ENCODE measurements at regions not wholly inside any gene's neighbourhood (a gene's known extent, or its start where the extent isn't known, plus 50 kb on each side); places are given as distances from the start of the nearest gene placed in this dataset.

- H3K36me3 ChIP-seq (ENCODE audit: control insufficient read depth, insufficient read depth, low read length): no peaks in the 10 kb centered on the region
- no peaks in the 10 kb centered on the region; the same call in 1 of the 2 replicates for H3K4me1 ChIP-seq
- Mint-ChIP-seq H3K4me1 (ENCODE audit: low read depth, unreplicated experiment) (no peaks in the 10 kb centered on the region), H3K36me3 (ENCODE audit: insufficient read depth, unreplicated experiment) (no peaks in the 10 kb centered on the region), H3K9me3 (ENCODE audit: unreplicated experiment) (peaks cover 9% of the 10 kb centered on the region), H3K27ac (ENCODE audit: unreplicated experiment) (no peak overlapping the region), H3K4me3 (ENCODE audit: unreplicated experiment) (no peak overlapping the region), H3K27me3 (ENCODE audit: insufficient read depth, unreplicated experiment) (no peaks in the 10 kb centered on the region)
- CTCF ChIA-PET: no interaction called here
- H3K9me3 ChIP-seq: no peaks in the 10 kb centered on the region
- H3K27me3 ChIP-seq (replicated peaks; ENCODE audit: control insufficient read depth, insufficient read depth, low read length): no peaks in the 10 kb centered on the region
- POLR2A ChIA-PET: no interaction called here
- no peak overlapping the region for H3K4me3 ChIP-seq (ENCODE audit: low read depth, low read length)
- no TSS peak for BruUV-seq (replicated peaks)
- intact Hi-C loops (cut with micrococcal nuclease; ENCODE audit: unreplicated experiment): no loop called here
- no peak for DNase-seq
- TF ChIP-seq CTCF (IDR thresholded peaks at IDR 0.05; ENCODE audit: insufficient read depth in 1 of 2, low read depth in 1 of 2, low read length in 1 of 2, severe bottlenecking in 1 of 2, unreplicated experiment in 1 of 2): no peak
Observed at GRCh38 chr2:160742667-160743066, 249.1 kb upstream of the RBMS1 start.

- Histone ChIP-seq H3K9me3 (no peaks in the 10 kb centered on the region; the same call in 1 of the 2 replicates), H3K36me3 (ENCODE audit: control insufficient read depth, insufficient read depth, low read length) (no peaks in the 10 kb centered on the region), H3K27me3 (replicated peaks; ENCODE audit: control insufficient read depth, insufficient read depth, low read length) (no peaks in the 10 kb centered on the region), H3K4me1 (peaks cover 18% of the 10 kb centered on the region; the same call in 1 of the 2 replicates), H3K4me3 (ENCODE audit: low read depth, low read length) (no peak overlapping the region)
- peaks cover 12% of the 10 kb centered on the region for H3K4me1 Mint-ChIP-seq (ENCODE audit: low read depth, unreplicated experiment)
- BruUV-seq (replicated peaks): no TSS peak
- peaks cover 9% of the 10 kb centered on the region for H3K9me3 Mint-ChIP-seq (ENCODE audit: unreplicated experiment)
- no peak for DNase-seq
- H3K27ac Mint-ChIP-seq (ENCODE audit: unreplicated experiment): no peak overlapping the region
- intact Hi-C loops (cut with micrococcal nuclease; ENCODE audit: unreplicated experiment): no loop called here
- H3K36me3 Mint-ChIP-seq (ENCODE audit: insufficient read depth, unreplicated experiment): no peaks in the 10 kb centered on the region
- H3K27me3 Mint-ChIP-seq (ENCODE audit: insufficient read depth, unreplicated experiment): no peaks in the 10 kb centered on the region
- no peak overlapping the region for H3K4me3 Mint-ChIP-seq (ENCODE audit: unreplicated experiment)
- CTCF ChIA-PET: no interaction called here
- no peak for TF ChIP-seq CTCF (IDR thresholded peaks at IDR 0.05; ENCODE audit: insufficient read depth in 1 of 2, low read depth in 1 of 2, low read length in 1 of 2, severe bottlenecking in 1 of 2, unreplicated experiment in 1 of 2)
- POLR2A ChIA-PET: no interaction called here
Observed at GRCh38 chr2:160747501-160748170, 254.0 kb upstream of the RBMS1 start.

- no peak overlapping the region for H3K27ac Mint-ChIP-seq (ENCODE audit: unreplicated experiment)
- H3K4me1 ChIP-seq: peaks cover 30% of the 10 kb centered on the region
Observed at GRCh38 chr2:160751021-160751420, 257.4 kb upstream of the RBMS1 start.

More at GRCh38 chr2:160751021-160751420, 257.4 kb upstream of the RBMS1 start:
- Mint-ChIP-seq H3K36me3 (ENCODE audit: insufficient read depth, unreplicated experiment) (no peaks in the 10 kb centered on the region), H3K4me1 (ENCODE audit: low read depth, unreplicated experiment) (peaks cover 21% of the 10 kb centered on the region), H3K9me3 (ENCODE audit: unreplicated experiment) (peaks cover 26% of the 10 kb centered on the region), H3K4me3 (ENCODE audit: unreplicated experiment) (no peak overlapping the region), H3K27me3 (ENCODE audit: insufficient read depth, unreplicated experiment) (no peaks in the 10 kb centered on the region)
- Histone ChIP-seq H3K27me3 (replicated peaks; ENCODE audit: control insufficient read depth, insufficient read depth, low read length) (no peaks in the 10 kb centered on the region), H3K4me3 (ENCODE audit: low read depth, low read length) (no peak overlapping the region), H3K9me3 (peaks cover 14% of the 10 kb centered on the region; the same call in 1 of the 2 replicates), H3K36me3 (ENCODE audit: control insufficient read depth, insufficient read depth, low read length) (no peaks in the 10 kb centered on the region)
- BruUV-seq (replicated peaks): no TSS peak
- ChIA-PET POLR2A (no interaction called here), CTCF (no interaction called here)
- intact Hi-C loops (cut with micrococcal nuclease; ENCODE audit: unreplicated experiment): no loop called here
- no peak for TF ChIP-seq CTCF (IDR thresholded peaks at IDR 0.05; ENCODE audit: insufficient read depth in 1 of 2, low read depth in 1 of 2, low read length in 1 of 2, severe bottlenecking in 1 of 2, unreplicated experiment in 1 of 2)
- no peak for DNase-seq
